Fibroblast of lung (primary cell): ENCODE measurements at regions not wholly inside any gene's neighbourhood (a gene's known extent, or its start where the extent isn't known, plus 50 kb on each side); places are given as distances from the start of the nearest gene placed in this dataset.

Experiments used
- DNase-seq, 2 donors: peaks; one replicate each; pipeline versions ENCODE4 v3.0.0 to v3.0.0-alpha.2; 2010; ENCODE audit warnings: low read depth in 2 of 2
- H2AFZ ChIP-seq: 2 replicates; pipeline ENCODE4 v1.5.1; 2012; ENCODE audit warnings: low read length, control low read depth, inconsistent platforms
- H3K27ac ChIP-seq: 2 replicates; pipeline ENCODE4 v1.5.1; 2011; ENCODE audit warnings: low read length, control low read depth; ENCODE audit not compliant: insufficient read depth
- H3K27me3 ChIP-seq: 2 replicates; pipeline ENCODE4 v1.5.1; 2011; ENCODE audit warnings: mild to moderate bottlenecking, low read length; ENCODE audit not compliant: control insufficient read depth, insufficient read depth
- H3K36me3 ChIP-seq: 2 replicates; pipeline ENCODE4 v1.5.1; 2011; ENCODE audit warnings: low read length; ENCODE audit not compliant: control insufficient read depth, insufficient read depth
- H3K4me1 ChIP-seq: 2 replicates; pipeline ENCODE4 v1.5.1; 2011; ENCODE audit warnings: low read length; ENCODE audit not compliant: control insufficient read depth, insufficient read depth; ENCODE audit errors: extremely low read depth
- H3K4me2 ChIP-seq: 2 replicates; pipeline ENCODE4 v1.5.1; 2011; ENCODE audit warnings: low read length, control low read depth; ENCODE audit not compliant: insufficient read depth; ENCODE audit errors: extremely low read depth
- H3K4me3 ChIP-seq, 4 experiments: fragments of 200-600 bp in 1 of 4; sonication (generic) in 1 of 4; replicated peaks in 1 of 4; 2 replicates each; pipeline ENCODE4 v1.5.1; 2011 to 2016; ENCODE audit warnings: low read length in 4 of 4, low read depth in 3 of 4, mild to moderate bottlenecking in 3 of 4, control low read depth in 2 of 4, inconsistent platforms in 1 of 4, mixed read lengths in 1 of 4; ENCODE audit not compliant: insufficient read depth in 1 of 4; ENCODE audit errors: control extremely low read depth in 1 of 4
- H3K79me2 ChIP-seq: 2 replicates; pipeline ENCODE4 v1.5.1; 2012; ENCODE audit warnings: mild to moderate bottlenecking, low read length, inconsistent platforms; ENCODE audit not compliant: control insufficient read depth, insufficient read depth
- H3K9ac ChIP-seq: 2 replicates; pipeline ENCODE4 v1.5.1; 2011; ENCODE audit warnings: mild to moderate bottlenecking, low read length, control low read depth; ENCODE audit not compliant: insufficient read depth
- H3K9me3 ChIP-seq: 2 replicates; pipeline ENCODE4 v1.5.1; 2012; ENCODE audit warnings: low read depth, low read length; ENCODE audit not compliant: control insufficient read depth, insufficient read depth
- H4K20me1 ChIP-seq: 2 replicates; pipeline ENCODE4 v1.5.1; 2011; ENCODE audit warnings: low read length; ENCODE audit not compliant: control insufficient read depth, insufficient read depth; ENCODE audit errors: extremely low read depth
- EZH2 ChIP-seq: IDR thresholded peaks from 2 replicates; pipeline ENCODE4 v1.5.1; 2012; ENCODE audit warnings: low read length, control low read depth, mild to moderate bottlenecking; ENCODE audit errors: missing control alignments
- TF ChIP-seq, protein P1 (sequence below), 2 donors: IDR thresholded peaks in 1 of 2; conservative IDR thresholded peaks in 1 of 2; 1 replicate in 1 of 2; 2 replicates in 1 of 2; pipeline ENCODE4 v1.5.1; 2011 to 2012; ENCODE audit warnings: low read length in 2 of 2, control low read depth in 1 of 2, inconsistent platforms in 1 of 2, low read depth in 1 of 2, mild to moderate bottlenecking in 1 of 2

DNA sequence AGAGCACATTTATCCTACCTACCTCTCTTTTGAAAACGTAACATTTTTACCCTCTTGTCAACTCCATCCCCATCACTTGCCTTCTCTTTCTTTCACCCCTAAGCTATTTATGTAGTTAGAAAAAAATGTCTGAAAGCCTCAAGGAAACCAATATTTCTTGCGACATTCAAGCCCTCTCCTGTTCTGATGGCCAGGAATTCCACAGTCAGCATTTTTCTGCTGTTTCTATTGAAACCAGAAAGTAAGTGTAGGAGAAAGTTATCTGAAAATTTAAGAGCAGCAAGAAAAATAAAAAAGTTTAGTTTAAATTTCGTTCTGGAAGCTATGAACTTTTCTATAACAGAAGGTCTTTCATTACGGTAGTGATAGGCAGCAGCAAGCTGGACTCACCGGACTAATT is 247.6 kb upstream of the PBX1 start:
- Histone ChIP-seq H3K4me2 (no peak overlapping the region), H2AFZ (no peak overlapping the region), H4K20me1 (no peaks in the 10 kb centered on the region), H3K27me3 (no peaks in the 10 kb centered on the region), H3K4me3 (no peak overlapping the region), H3K27ac (no peak overlapping the region), H3K36me3 (no peaks in the 10 kb centered on the region), H3K79me2 (no peaks in the 10 kb centered on the region), H3K9ac (no peak overlapping the region), H3K9me3 (no peaks in the 10 kb centered on the region), H3K4me1 (peaks cover 2% of the 10 kb centered on the region)
- TF ChIP-seq, protein P1, sequence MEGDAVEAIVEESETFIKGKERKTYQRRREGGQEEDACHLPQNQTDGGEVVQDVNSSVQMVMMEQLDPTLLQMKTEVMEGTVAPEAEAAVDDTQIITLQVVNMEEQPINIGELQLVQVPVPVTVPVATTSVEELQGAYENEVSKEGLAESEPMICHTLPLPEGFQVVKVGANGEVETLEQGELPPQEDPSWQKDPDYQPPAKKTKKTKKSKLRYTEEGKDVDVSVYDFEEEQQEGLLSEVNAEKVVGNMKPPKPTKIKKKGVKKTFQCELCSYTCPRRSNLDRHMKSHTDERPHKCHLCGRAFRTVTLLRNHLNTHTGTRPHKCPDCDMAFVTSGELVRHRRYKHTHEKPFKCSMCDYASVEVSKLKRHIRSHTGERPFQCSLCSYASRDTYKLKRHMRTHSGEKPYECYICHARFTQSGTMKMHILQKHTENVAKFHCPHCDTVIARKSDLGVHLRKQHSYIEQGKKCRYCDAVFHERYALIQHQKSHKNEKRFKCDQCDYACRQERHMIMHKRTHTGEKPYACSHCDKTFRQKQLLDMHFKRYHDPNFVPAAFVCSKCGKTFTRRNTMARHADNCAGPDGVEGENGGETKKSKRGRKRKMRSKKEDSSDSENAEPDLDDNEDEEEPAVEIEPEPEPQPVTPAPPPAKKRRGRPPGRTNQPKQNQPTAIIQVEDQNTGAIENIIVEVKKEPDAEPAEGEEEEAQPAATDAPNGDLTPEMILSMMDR (conservative IDR thresholded peaks at IDR 0.05 in 1 of 2, IDR thresholded peaks at IDR 0.05 in 1 of 2; ENCODE audit: low read depth in 1 of 2, low read length in 2 of 2), result no peak
- TF ChIP-seq EZH2, result no peak
- peak; percentile 14 to 28 for DNase-seq

DNA sequence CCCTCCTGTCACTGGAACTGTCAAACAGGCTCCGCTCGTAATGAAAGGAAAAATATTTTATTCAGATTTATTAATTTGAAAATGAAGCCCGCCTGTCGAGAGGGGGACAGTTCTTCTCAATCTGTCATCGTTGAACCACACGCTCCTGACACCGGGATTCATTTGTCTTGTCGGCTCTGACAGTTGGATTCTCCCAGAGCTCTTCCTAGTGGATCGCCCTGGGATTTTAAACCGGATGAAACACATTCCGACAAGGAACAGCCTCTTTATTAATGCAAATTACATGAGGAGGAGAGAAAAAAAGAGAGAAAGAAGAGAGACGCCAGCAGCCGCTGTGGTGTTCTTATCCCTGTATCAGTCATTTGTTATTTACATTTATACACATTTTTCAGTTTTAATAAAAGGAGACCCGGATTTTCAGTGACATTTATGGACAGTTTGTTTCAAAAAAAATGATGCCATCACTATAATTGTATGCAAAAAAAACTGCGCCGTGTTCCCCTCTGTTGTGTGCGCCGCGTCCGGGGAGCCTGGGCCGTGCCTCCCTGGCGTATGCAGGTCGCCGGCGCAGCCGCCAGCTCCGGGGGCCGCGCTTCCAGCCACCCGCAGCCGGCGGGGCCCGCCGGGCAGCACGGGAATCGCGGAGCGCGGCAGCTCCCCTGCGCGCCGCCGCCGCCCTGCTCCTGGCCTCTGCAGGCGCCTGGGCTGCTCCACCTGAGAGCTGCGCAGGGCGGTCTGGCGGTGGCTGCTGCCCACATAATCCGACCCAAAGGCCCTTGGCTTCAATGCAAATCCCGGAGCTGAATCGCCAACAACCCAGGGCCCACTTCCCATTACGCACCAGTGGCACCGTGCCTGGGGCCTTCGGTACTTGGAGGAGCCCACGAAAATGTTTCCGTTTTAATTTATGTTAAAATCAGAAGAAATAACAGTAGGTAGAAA is 237.9 kb upstream of the PBX1 start:
- Histone ChIP-seq H3K36me3 (no peaks in the 10 kb centered on the region), H3K79me2 (no peaks in the 10 kb centered on the region), H2AFZ (peak overlapping the region; percentile 77), H3K27ac (no peak overlapping the region), H3K4me3 (peak overlapping the region; percentile 36 to 60 (median 48)), H3K4me2 (peak overlapping the region; percentile 72), H3K4me1 (no peaks in the 10 kb centered on the region), H3K27me3 (no peaks in the 10 kb centered on the region), H4K20me1 (no peaks in the 10 kb centered on the region), H3K9me3 (no peaks in the 10 kb centered on the region), H3K9ac (no peak overlapping the region)
- DNase-seq, result peak; percentile 41 to 57
- TF ChIP-seq, protein P1 (conservative IDR thresholded peaks at IDR 0.05 in 1 of 2, IDR thresholded peaks at IDR 0.05 in 1 of 2; ENCODE audit: low read depth in 1 of 2, low read length in 2 of 2), result no peak
- TF ChIP-seq EZH2, result no peak

GRCh38 chr1:164325786-164326185 is 233.2 kb upstream of the PBX1 start:
- no peaks in the 10 kb centered on the region for H3K27me3 ChIP-seq
- no peaks in the 10 kb centered on the region for H3K79me2 ChIP-seq
- DNase-seq, result no peak
- no peak overlapping the region for H2AFZ ChIP-seq
- TF ChIP-seq, protein P1 (conservative IDR thresholded peaks at IDR 0.05 in 1 of 2, IDR thresholded peaks at IDR 0.05 in 1 of 2; ENCODE audit: low read depth in 1 of 2, low read length in 2 of 2), result no peak
- TF ChIP-seq EZH2, result no peak
- no peak overlapping the region for H3K4me2 ChIP-seq
- H4K20me1 ChIP-seq, result no peaks in the 10 kb centered on the region
- no peaks in the 10 kb centered on the region for H3K4me1 ChIP-seq
- no peaks in the 10 kb centered on the region for H3K9me3 ChIP-seq
- no peak overlapping the region for H3K4me3 ChIP-seq
- H3K36me3 ChIP-seq, result no peaks in the 10 kb centered on the region
- no peak overlapping the region for H3K9ac ChIP-seq
- H3K27ac ChIP-seq, result no peak overlapping the region
